22Rv1 (cell line): ENCODE measurements at regions not wholly inside any gene's neighbourhood (a gene's known extent, or its start where the extent isn't known, plus 50 kb on each side); places are given as distances from the start of the nearest gene placed in this dataset.

Experiments
- ZFX ChIP-seq: fragments of 450-650 bp; IDR thresholded peaks from 2 replicates; pipeline ENCODE4 v1.6.1; 2017; ENCODE audit warnings: antibody characterized with exemption, borderline replicate concordance
- TF ChIP-seq, protein P1 (sequence below): fragments of 450-650 bp; IDR thresholded peaks from 2 replicates; pipeline ENCODE4 v1.5.1; 2017; ENCODE audit warnings: mild to moderate bottlenecking

DNA sequence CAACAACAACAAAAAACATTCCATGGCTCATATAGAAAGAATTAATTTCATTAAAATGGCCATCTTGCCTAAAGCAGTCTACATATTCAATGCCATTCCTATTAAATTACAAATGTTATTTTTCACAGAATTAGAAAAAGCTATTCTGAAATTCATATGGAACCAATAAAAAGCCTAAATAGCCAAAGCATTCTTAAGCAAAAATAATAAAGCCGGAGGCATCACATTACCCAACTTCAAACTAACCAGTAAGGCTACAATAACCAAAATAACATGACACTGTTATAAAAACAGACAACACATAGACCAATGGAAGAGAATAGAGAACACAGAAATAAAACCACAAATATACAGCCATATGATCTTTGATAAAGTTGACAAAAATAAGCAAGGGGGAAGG, 330.4 kb downstream of the KIF20B start:
- TF ChIP-seq, protein P1, sequence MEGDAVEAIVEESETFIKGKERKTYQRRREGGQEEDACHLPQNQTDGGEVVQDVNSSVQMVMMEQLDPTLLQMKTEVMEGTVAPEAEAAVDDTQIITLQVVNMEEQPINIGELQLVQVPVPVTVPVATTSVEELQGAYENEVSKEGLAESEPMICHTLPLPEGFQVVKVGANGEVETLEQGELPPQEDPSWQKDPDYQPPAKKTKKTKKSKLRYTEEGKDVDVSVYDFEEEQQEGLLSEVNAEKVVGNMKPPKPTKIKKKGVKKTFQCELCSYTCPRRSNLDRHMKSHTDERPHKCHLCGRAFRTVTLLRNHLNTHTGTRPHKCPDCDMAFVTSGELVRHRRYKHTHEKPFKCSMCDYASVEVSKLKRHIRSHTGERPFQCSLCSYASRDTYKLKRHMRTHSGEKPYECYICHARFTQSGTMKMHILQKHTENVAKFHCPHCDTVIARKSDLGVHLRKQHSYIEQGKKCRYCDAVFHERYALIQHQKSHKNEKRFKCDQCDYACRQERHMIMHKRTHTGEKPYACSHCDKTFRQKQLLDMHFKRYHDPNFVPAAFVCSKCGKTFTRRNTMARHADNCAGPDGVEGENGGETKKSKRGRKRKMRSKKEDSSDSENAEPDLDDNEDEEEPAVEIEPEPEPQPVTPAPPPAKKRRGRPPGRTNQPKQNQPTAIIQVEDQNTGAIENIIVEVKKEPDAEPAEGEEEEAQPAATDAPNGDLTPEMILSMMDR, result no peak
- no peak for TF ChIP-seq ZFX
